HCEC 1CT (cell line): ENCODE measurements at regions not wholly inside any gene's neighbourhood (a gene's known extent, or its start where the extent isn't known, plus 50 kb on each side); places are given as distances from the start of the nearest gene placed in this dataset.
A peak's percentile ranks its signal among the peaks of the same experiment; 100 is the strongest.

Source experiments
- DNase-seq: peaks from one replicate; pipeline ENCODE4 v3.0.0-alpha.2; 2017

- no peak for DNase-seq
Observed at GRCh38 chr6:140124498-140124897, 750.0 kb upstream of the CITED2 start.

GRCh38 chr6:140108167-140108566, 733.7 kb upstream of the CITED2 start:
- DNase-seq, result no peak

DNA sequence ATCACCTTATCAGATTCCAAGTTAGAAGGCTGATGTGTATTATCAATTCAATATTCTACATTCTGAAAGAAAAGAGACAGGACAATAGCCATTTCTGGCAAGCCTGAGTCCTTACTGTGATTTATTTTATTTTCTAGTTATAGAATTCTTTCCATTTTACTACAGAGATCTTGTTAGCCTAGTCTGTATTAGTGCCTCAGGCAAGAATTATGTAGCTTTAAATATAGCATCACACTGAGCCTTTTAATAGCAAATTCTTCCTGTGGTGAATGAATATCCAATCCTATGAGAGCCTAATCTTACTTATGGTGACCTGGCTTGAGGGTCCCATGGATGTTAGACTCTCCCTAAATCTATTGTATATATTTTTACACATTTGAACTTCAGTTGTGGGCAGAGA, 732.8 kb upstream of the CITED2 start:
- no peak for DNase-seq

GRCh38 chr6:140105857-140106256, 731.4 kb upstream of the CITED2 start:
- DNase-seq, result no peak

- DNase-seq, result no peak
Observed at GRCh38 chr6:140105241-140105640, 730.8 kb upstream of the CITED2 start.

DNA sequence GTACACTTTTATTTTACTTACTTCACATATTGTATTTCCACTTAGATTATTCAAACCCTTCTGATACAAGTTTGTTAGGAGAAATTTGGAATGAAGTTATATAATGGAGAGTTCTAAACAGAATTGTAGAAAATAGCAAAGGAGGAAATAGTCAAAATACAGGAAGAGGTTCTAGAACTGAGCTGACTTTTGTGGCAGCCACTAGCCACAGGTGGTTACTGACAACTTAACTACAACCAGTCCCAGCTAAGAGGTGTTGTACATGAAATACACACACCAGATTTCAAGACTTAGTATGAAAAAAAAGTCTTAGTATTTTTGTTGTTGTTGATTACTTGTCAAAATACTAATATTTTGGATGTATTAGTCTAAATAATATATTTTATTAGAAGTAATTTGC, 727.4 kb upstream of the CITED2 start:
- DNase-seq, result no peak

- no peak for DNase-seq
Observed at GRCh38 chr6:140101367-140101766, 726.9 kb upstream of the CITED2 start.

- no peak for DNase-seq
Observed at GRCh38 chr6:140095532-140095931, 721.1 kb upstream of the CITED2 start.

- no peak for DNase-seq
Observed at GRCh38 chr6:140091895-140092294, 717.4 kb upstream of the CITED2 start.

DNA sequence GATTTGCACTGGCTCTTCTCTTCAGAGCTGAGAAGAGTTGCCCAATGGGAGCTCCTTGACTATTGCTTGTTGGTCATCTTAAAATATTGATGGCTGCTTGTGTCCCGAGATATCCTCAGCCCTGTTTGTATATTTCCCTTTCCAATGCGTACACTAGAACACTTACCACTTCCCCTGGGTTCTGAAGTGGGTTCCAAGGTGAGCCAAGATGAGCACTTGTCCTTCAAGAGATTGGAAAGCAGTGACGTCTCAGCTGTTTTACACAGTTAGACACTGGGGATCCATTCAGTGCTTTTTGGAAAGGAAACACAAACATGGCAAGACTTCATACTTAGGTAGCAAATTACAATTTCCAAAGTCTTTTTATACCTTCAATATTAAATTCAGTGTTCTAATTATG, 716.4 kb upstream of the CITED2 start:
- DNase-seq, result no peak

DNA sequence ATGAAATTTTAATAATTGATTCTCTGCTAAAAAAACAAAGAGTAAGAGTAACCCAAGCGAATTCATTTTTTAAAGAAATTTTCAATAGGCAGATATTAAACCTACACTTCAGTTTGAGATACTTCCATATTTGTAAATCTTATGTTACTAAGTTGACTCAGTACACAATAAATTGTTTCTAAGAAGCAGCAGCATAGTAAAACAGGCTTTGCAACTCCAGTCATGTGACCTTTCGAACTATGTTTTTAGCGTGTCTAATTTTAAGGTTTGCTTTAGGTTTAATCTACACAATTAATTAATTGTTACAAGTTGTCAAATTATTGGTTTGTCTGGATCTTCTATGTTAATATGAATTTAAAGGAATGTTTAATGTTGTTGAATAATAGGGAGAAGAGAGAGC, 708.9 kb upstream of the CITED2 start:
- no peak for DNase-seq

GRCh38 chr6:140082867-140083297, 708.4 kb upstream of the CITED2 start:
- peak; percentile 85 for DNase-seq

DNA sequence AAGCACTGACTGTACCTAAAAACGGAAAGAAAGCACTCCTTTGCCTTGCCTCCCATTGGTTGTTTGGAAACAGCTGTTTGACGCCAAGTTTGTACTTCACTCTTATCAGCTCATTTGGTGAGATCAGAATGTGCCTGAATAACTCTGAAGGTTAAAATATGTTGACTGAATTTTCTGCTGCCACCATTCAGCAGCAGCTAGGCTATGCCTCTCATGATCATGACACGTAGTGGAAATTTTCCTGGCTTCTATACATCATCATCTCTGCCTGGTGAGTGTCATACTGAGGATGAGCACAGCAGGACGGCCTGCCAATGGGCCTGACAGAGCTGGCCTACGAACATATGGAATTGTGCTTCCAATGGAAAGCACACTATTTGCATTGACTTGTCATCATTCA, 704.9 kb upstream of the CITED2 start:
- no peak for DNase-seq

DNA sequence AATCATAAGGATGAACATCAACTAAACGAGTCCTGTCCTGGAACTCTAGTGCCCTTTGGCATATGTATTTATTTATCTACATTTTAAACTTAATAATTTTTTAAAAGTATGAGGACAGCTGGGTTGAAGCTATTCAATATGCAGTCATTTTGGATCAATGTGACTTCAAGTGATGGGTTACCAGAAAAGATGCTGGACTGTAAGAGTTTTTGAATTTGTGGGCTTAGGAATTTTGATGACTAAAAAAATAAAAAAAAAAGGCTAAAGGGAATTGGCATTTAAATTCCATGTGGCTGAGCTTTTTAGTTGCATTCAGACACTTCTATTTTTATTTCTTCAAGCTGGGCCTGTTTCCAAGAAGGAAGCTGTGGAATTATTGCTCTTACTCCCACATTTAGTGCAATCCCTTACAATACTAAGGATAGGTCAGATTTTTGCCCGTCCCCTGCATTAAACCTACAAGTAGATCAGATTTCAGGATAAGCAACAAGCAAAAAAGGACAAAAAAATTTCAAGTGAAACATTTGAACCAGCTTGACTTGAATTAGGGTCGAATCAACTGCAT, 704.2 kb upstream of the CITED2 start:
- DNase-seq, result peak; percentile 96

DNA sequence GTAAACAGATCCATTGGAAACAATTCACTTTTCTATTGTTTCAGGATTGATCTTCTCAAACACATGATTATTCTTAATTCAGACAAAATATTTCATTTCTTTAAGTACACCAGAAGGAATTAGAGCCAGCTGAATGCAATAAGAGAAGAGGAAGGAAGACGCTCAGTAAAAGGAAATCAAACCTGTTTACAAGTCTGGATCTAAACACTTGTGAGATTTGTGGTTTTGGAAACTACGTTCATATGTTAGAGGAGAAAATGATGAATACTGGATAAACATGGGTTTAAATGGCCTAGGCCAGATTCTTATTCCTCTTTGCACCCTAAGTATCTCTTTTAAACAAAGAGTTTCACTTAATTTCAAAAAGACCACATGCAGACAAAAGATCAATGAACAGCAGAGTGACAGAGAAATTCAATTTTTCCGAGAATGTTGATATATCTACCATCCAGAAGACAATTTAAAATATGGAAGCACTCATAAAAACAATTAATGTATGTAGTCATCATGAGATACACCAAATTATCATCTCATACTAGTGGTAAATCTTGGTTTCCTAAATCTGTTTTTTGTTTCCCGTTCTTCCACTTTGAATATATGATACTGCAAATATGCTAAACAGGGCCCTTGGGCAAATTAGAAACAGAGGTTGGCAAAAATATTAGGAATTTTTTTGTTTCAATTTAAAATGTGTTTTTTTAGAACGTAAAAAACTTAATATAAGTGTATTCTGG, 703.5 kb upstream of the CITED2 start:
- DNase-seq, result peak; percentile 60

- no peak for DNase-seq
Observed at GRCh38 chr6:140076105-140076504, 701.7 kb upstream of the CITED2 start.

DNA sequence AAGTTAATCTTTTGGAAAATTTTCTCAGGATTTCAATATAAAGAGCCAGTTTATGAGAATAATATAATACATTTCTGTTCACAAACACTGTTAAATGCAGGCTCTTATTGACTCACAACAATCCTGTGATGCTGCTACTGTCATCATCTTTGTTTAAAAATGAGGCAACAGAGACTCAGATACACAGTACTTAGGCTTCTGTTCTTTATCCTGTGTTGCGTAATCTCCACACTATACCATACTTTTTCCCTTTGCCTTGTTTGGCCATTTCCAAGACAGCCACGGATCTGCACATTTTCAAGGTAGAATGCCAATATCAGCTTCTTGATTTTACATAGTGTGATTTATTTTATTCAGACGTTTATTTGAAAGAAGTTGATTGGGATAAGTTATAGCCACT, 699.0 kb upstream of the CITED2 start:
- peak; percentile 96 for DNase-seq

GRCh38 chr6:140071601-140072062, 697.2 kb upstream of the CITED2 start:
- DNase-seq, result peak; percentile 97

GRCh38 chr6:140070846-140071473, 696.5 kb upstream of the CITED2 start:
- peak; percentile 87 for DNase-seq

GRCh38 chr6:140069576-140069975, 695.1 kb upstream of the CITED2 start:
- no peak for DNase-seq

GRCh38 chr6:140068801-140069200, 694.4 kb upstream of the CITED2 start:
- DNase-seq, result no peak

GRCh38 chr6:140064366-140064765, 689.9 kb upstream of the CITED2 start:
- DNase-seq, result no peak

DNA sequence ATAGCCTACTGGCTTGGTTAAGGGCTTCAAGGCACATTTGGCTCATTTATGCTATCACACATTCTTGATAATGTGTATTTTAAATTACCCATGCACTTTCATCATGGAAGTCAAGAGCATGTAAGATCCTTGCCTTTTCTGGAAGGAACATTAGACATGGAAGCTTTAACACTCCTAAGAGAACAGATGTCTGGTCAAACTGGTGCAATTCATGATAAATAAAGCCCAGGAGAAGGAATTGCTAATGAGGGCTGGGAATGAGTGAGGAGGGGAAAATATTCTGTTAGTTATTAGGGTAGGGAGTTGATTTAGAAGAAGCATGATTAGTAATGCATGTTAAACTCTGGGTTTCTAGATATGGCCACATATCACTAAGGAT, 688.6 kb upstream of the CITED2 start:
- no peak for DNase-seq
